ENCODE measurements at regions not wholly inside any gene's neighbourhood (a gene's known extent, or its start where the extent isn't known, plus 50 kb on each side); places are given as distances from the start of the nearest gene placed in this dataset.

GRCh38 chr1:95679262-95679661 is 445.3 kb downstream of the RWDD3 start:
- TF ChIP-seq POLR2A (IDR thresholded peaks at IDR 0.05) = no peak
- no peak for TF ChIP-seq CTCF (IDR thresholded peaks at IDR 0.05 in 4 of 5, conservative IDR thresholded peaks at IDR 0.05 in 1 of 5)

Measured in gastrocnemius medialis (tissue), 4 donors.